ENCODE measurements at regions not wholly inside any gene's neighbourhood (a gene's known extent, or its start where the extent isn't known, plus 50 kb on each side); places are given as distances from the start of the nearest gene placed in this dataset.
A peak's percentile ranks its signal among the peaks of the same experiment; 100 is the strongest.

GRCh38 chr6:103080497-103080896, 1687.0 kb downstream of the GRIK2 start:
- Histone ChIP-seq H3K27me3 (ENCODE audit: insufficient read depth, insufficient read length) (no peaks in the 10 kb centered on the region), H3K9ac (ENCODE audit: insufficient read length, low read depth) (no peak overlapping the region), H3K9me3 (ENCODE audit: insufficient read depth, low read length) (no peaks in the 10 kb centered on the region), H3K36me3 (ENCODE audit: insufficient read depth, insufficient read length, low read length) (no peaks in the 10 kb centered on the region), H3K4me3 (ENCODE audit: insufficient read length, low read depth) (no peak overlapping the region), H3K4me1 (ENCODE audit: insufficient read depth, insufficient read length) (no peaks in the 10 kb centered on the region)
- no peak for DNase-seq (ENCODE audit: low read depth, low spot score)
- TF ChIP-seq YY1 (IDR thresholded peaks at IDR 0.05; ENCODE audit: insufficient read depth, insufficient read length) (no peak), ZNF274 (IDR thresholded peaks at IDR 0.05; ENCODE audit: low read depth, low read length) (no peak), SUZ12 (IDR thresholded peaks at IDR 0.05; ENCODE audit: extremely low read depth, insufficient read depth, insufficient read length) (no peak)

GRCh38 chr6:103079867-103080266, 1686.4 kb downstream of the GRIK2 start:
- Histone ChIP-seq H3K9me3 (ENCODE audit: insufficient read depth, low read length) (no peaks in the 10 kb centered on the region), H3K9ac (ENCODE audit: insufficient read length, low read depth) (no peak overlapping the region), H3K36me3 (ENCODE audit: insufficient read depth, insufficient read length, low read length) (no peaks in the 10 kb centered on the region), H3K4me3 (ENCODE audit: insufficient read length, low read depth) (no peak overlapping the region), H3K27me3 (ENCODE audit: insufficient read depth, insufficient read length) (no peaks in the 10 kb centered on the region), H3K4me1 (ENCODE audit: insufficient read depth, insufficient read length) (no peaks in the 10 kb centered on the region)
- TF ChIP-seq ZNF274 (IDR thresholded peaks at IDR 0.05; ENCODE audit: low read depth, low read length), result no peak
- TF ChIP-seq SUZ12 (IDR thresholded peaks at IDR 0.05; ENCODE audit: extremely low read depth, insufficient read depth, insufficient read length), result no peak
- TF ChIP-seq YY1 (IDR thresholded peaks at IDR 0.05; ENCODE audit: insufficient read depth, insufficient read length), result no peak
- DNase-seq (ENCODE audit: low read depth, low spot score), result no peak

- Histone ChIP-seq H3K36me3 (ENCODE audit: insufficient read depth, insufficient read length, low read length) (no peaks in the 10 kb centered on the region), H3K4me3 (ENCODE audit: insufficient read length, low read depth) (no peak overlapping the region), H3K4me1 (ENCODE audit: insufficient read depth, insufficient read length) (no peaks in the 10 kb centered on the region), H3K9ac (ENCODE audit: insufficient read length, low read depth) (no peak overlapping the region), H3K27me3 (ENCODE audit: insufficient read depth, insufficient read length) (no peaks in the 10 kb centered on the region), H3K9me3 (ENCODE audit: insufficient read depth, low read length) (peaks cover 5% of the 10 kb centered on the region; the same call in 1 of the 2 replicates)
- TF ChIP-seq ZNF274 (IDR thresholded peaks at IDR 0.05; ENCODE audit: low read depth, low read length) (no peak), SUZ12 (IDR thresholded peaks at IDR 0.05; ENCODE audit: extremely low read depth, insufficient read depth, insufficient read length) (no peak), YY1 (IDR thresholded peaks at IDR 0.05; ENCODE audit: insufficient read depth, insufficient read length) (no peak)
- DNase-seq (ENCODE audit: low read depth, low spot score), result no peak
Observed at GRCh38 chr6:103062136-103062535, 1668.6 kb downstream of the GRIK2 start.

DNA sequence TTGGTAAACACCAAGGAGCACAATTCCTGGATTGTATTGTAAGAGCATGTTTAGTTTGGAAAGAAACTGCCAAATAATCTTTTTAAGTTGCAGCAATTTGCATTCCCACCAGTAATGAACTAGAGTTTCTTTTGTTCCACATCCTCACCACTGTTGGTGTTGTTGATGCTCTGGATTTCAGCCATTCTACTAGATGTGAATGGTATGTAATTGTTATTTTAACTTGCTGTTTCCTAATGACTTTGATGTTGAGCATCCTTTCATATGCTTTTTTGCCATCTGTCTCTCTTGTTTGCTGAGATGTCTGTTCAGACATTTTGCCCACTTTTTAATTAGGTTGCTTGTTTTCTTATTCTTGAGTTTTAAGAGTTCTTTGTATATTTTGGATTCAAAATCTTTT, 1654.1 kb downstream of the GRIK2 start:
- no peaks in the 10 kb centered on the region; the same call in 1 of the 2 replicates for H3K9me3 ChIP-seq (ENCODE audit: insufficient read depth, low read length)
- H3K4me1 ChIP-seq (ENCODE audit: insufficient read depth, insufficient read length), result no peaks in the 10 kb centered on the region
- TF ChIP-seq ZNF274 (IDR thresholded peaks at IDR 0.05; ENCODE audit: low read depth, low read length) (no peak), SUZ12 (IDR thresholded peaks at IDR 0.05; ENCODE audit: extremely low read depth, insufficient read depth, insufficient read length) (no peak), YY1 (IDR thresholded peaks at IDR 0.05; ENCODE audit: insufficient read depth, insufficient read length) (no peak)
- no peak overlapping the region for H3K4me3 ChIP-seq (ENCODE audit: insufficient read length, low read depth)
- H3K36me3 ChIP-seq (ENCODE audit: insufficient read depth, insufficient read length, low read length), result no peaks in the 10 kb centered on the region
- peak; percentile 18 for DNase-seq (ENCODE audit: low read depth, low spot score)
- no peak overlapping the region for H3K9ac ChIP-seq (ENCODE audit: insufficient read length, low read depth)
- no peaks in the 10 kb centered on the region for H3K27me3 ChIP-seq (ENCODE audit: insufficient read depth, insufficient read length)

- no peak overlapping the region for H3K4me3 ChIP-seq (ENCODE audit: insufficient read length, low read depth)
- H3K4me1 ChIP-seq (ENCODE audit: insufficient read depth, insufficient read length), result no peaks in the 10 kb centered on the region
- no peaks in the 10 kb centered on the region for H3K27me3 ChIP-seq (ENCODE audit: insufficient read depth, insufficient read length)
- no peaks in the 10 kb centered on the region for H3K36me3 ChIP-seq (ENCODE audit: insufficient read depth, insufficient read length, low read length)
- no peak for TF ChIP-seq SUZ12 (IDR thresholded peaks at IDR 0.05; ENCODE audit: extremely low read depth, insufficient read depth, insufficient read length)
- no peak for TF ChIP-seq YY1 (IDR thresholded peaks at IDR 0.05; ENCODE audit: insufficient read depth, insufficient read length)
- no peak for TF ChIP-seq ZNF274 (IDR thresholded peaks at IDR 0.05; ENCODE audit: low read depth, low read length)
- no peak overlapping the region for H3K9ac ChIP-seq (ENCODE audit: insufficient read length, low read depth)
- H3K9me3 ChIP-seq (ENCODE audit: insufficient read depth, low read length), result no peaks in the 10 kb centered on the region
- no peak for DNase-seq (ENCODE audit: low read depth, low spot score)
Observed at GRCh38 chr6:103042336-103042735, 1648.8 kb downstream of the GRIK2 start.

GRCh38 chr6:103036846-103037245, 1643.3 kb downstream of the GRIK2 start:
- Histone ChIP-seq H3K9ac (ENCODE audit: insufficient read length, low read depth) (no peak overlapping the region), H3K4me1 (ENCODE audit: insufficient read depth, insufficient read length) (no peaks in the 10 kb centered on the region), H3K9me3 (ENCODE audit: insufficient read depth, low read length) (no peaks in the 10 kb centered on the region), H3K27me3 (ENCODE audit: insufficient read depth, insufficient read length) (no peaks in the 10 kb centered on the region), H3K4me3 (ENCODE audit: insufficient read length, low read depth) (no peak overlapping the region), H3K36me3 (ENCODE audit: insufficient read depth, insufficient read length, low read length) (no peaks in the 10 kb centered on the region)
- no peak for TF ChIP-seq ZNF274 (IDR thresholded peaks at IDR 0.05; ENCODE audit: low read depth, low read length)
- TF ChIP-seq SUZ12 (IDR thresholded peaks at IDR 0.05; ENCODE audit: extremely low read depth, insufficient read depth, insufficient read length), result no peak
- no peak for DNase-seq (ENCODE audit: low read depth, low spot score)

GRCh38 chr6:103027271-103027931, 1633.9 kb downstream of the GRIK2 start:
- Histone ChIP-seq H3K36me3 (ENCODE audit: insufficient read depth, insufficient read length, low read length) (no peaks in the 10 kb centered on the region), H3K9ac (ENCODE audit: insufficient read length, low read depth) (no peak overlapping the region), H3K4me3 (ENCODE audit: insufficient read length, low read depth) (no peak overlapping the region), H3K4me1 (ENCODE audit: insufficient read depth, insufficient read length) (no peaks in the 10 kb centered on the region), H3K9me3 (ENCODE audit: insufficient read depth, low read length) (no peaks in the 10 kb centered on the region), H3K27me3 (ENCODE audit: insufficient read depth, insufficient read length) (no peaks in the 10 kb centered on the region)
- TF ChIP-seq ZNF274 (IDR thresholded peaks at IDR 0.05; ENCODE audit: low read depth, low read length) (no peak), SUZ12 (IDR thresholded peaks at IDR 0.05; ENCODE audit: extremely low read depth, insufficient read depth, insufficient read length) (no peak), YY1 (IDR thresholded peaks at IDR 0.05; ENCODE audit: insufficient read depth, insufficient read length) (no peak)
- DNase-seq (ENCODE audit: low read depth, low spot score), result no peak
